Calu3 (cell line): ENCODE measurements at regions not wholly inside any gene's neighbourhood (a gene's known extent, or its start where the extent isn't known, plus 50 kb on each side); places are given as distances from the start of the nearest gene placed in this dataset.

Source experiments
- BruUV-seq: library from RNA; stranded (reverse); fragments of 400-500 nt; replicated peaks from 2 replicates; lab custom pipeline; 2021; lab: Mats Ljungman, UMichigan
- CTCF ChIA-PET: fragments of 300-600 bp; sonication (Branson Sonifier 250); formaldehyde crosslinking; loops from one replicate; lab custom pipeline; 2022; ENCODE audit warnings: antibody characterized with exemption; lab: Charles Lee
- DNase-seq: peaks from one replicate; pipeline ENCODE4 v3.0.0; 2022
- H3K27ac Mint-ChIP-seq: one replicate; pipeline ENCODE4 v1.8.0; 2022; ENCODE audit warnings: mixed read lengths; ENCODE audit not compliant: unreplicated experiment
- H3K27me3 Mint-ChIP-seq: one replicate; pipeline ENCODE4 v1.8.0; 2022; ENCODE audit warnings: mixed read lengths; ENCODE audit not compliant: unreplicated experiment
- H3K36me3 Mint-ChIP-seq: one replicate; pipeline ENCODE4 v1.8.0; 2022; ENCODE audit warnings: mild to moderate bottlenecking, moderate library complexity, mixed read lengths; ENCODE audit not compliant: insufficient read depth, unreplicated experiment
- H3K4me1 Mint-ChIP-seq: one replicate; pipeline ENCODE4 v1.8.0; 2022; ENCODE audit warnings: mild to moderate bottlenecking, low read depth, mixed read lengths; ENCODE audit not compliant: unreplicated experiment
- H3K4me3 Mint-ChIP-seq: one replicate; pipeline ENCODE4 v1.8.0; 2022; ENCODE audit warnings: mild to moderate bottlenecking, low read depth, moderate library complexity, mixed read lengths; ENCODE audit not compliant: unreplicated experiment
- H3K9me3 Mint-ChIP-seq: one replicate; pipeline ENCODE4 v1.8.0; 2022; ENCODE audit warnings: low read depth, mixed read lengths; ENCODE audit not compliant: unreplicated experiment
- intact Hi-C: fragments of 100-400 bp; cut with micrococcal nuclease; formaldehyde crosslinking; loops from one replicate; pipeline ENCODE4 v1.10.0; 2022; ENCODE audit not compliant: unreplicated experiment
- TF ChIP-seq, protein P1 (sequence below): fragments of 200-600 bp; IDR thresholded peaks from one replicate; pipeline ENCODE4 v1.8.0; 2022; ENCODE audit warnings: antibody characterized with exemption; ENCODE audit not compliant: unreplicated experiment

DNA sequence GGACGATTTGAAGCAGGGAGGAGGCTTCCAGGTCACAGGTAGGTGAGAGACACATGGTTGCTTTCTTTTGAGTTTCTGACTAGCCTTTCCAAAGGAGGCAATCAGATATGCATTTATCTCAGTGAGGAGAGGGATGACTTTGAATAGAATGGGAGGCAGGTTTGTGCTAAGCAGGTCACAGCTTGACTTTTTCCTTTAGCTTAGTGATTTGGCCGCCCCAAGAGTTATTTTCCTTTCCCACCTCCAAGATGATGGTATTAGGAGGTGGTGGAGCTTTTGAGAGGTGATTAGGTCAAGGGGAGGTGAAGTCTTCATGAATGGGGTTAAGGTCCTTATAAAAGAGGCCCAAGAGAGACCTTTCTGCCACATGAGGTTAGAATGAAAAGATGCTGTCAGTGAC is 443.7 kb downstream of the TYW1 start:
- no peaks in the 10 kb centered on the region for H3K36me3 Mint-ChIP-seq
- no peaks in the 10 kb centered on the region for H3K9me3 Mint-ChIP-seq
- intact Hi-C loops = no loop called here
- CTCF ChIA-PET = no interaction called here
- no peaks in the 10 kb centered on the region for H3K4me1 Mint-ChIP-seq
- H3K4me3 Mint-ChIP-seq = no peak overlapping the region
- TF ChIP-seq, protein P1, sequence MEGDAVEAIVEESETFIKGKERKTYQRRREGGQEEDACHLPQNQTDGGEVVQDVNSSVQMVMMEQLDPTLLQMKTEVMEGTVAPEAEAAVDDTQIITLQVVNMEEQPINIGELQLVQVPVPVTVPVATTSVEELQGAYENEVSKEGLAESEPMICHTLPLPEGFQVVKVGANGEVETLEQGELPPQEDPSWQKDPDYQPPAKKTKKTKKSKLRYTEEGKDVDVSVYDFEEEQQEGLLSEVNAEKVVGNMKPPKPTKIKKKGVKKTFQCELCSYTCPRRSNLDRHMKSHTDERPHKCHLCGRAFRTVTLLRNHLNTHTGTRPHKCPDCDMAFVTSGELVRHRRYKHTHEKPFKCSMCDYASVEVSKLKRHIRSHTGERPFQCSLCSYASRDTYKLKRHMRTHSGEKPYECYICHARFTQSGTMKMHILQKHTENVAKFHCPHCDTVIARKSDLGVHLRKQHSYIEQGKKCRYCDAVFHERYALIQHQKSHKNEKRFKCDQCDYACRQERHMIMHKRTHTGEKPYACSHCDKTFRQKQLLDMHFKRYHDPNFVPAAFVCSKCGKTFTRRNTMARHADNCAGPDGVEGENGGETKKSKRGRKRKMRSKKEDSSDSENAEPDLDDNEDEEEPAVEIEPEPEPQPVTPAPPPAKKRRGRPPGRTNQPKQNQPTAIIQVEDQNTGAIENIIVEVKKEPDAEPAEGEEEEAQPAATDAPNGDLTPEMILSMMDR = no peak
- no TSS peak for BruUV-seq
- H3K27me3 Mint-ChIP-seq = no peaks in the 10 kb centered on the region
- H3K27ac Mint-ChIP-seq = no peak overlapping the region
- DNase-seq = no peak

DNA sequence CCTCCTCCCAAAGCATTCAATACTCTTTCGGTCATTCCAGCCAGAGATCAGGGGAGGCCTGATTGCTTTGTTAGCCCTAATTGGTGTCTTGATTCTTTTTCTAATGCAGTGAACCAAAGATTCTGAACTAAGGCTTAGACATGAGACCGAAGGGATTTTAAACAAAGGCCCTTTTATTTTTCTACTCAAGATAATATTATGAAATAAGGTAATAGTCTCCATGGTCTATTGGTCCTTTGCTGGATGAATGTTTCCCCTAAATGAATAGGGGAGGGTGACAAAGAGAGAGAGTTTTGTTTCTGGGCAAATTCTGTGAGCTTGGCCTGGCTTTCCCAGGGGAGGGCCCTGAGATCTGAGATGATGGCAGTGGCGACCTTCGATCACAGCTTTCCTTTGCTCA is 449.1 kb downstream of the TYW1 start:
- no peaks in the 10 kb centered on the region for H3K9me3 Mint-ChIP-seq
- no peak for DNase-seq
- intact Hi-C loops = no loop called here
- no peak overlapping the region for H3K4me3 Mint-ChIP-seq
- TF ChIP-seq, protein P1 = no peak
- no peak overlapping the region for H3K27ac Mint-ChIP-seq
- no peaks in the 10 kb centered on the region for H3K4me1 Mint-ChIP-seq
- H3K36me3 Mint-ChIP-seq = no peaks in the 10 kb centered on the region
- no peaks in the 10 kb centered on the region for H3K27me3 Mint-ChIP-seq
- CTCF ChIA-PET = no interaction called here
- no TSS peak for BruUV-seq

- CTCF ChIA-PET = no interaction called here
- intact Hi-C loops = no loop called here
- H3K4me1 Mint-ChIP-seq = no peaks in the 10 kb centered on the region
- no peak overlapping the region for H3K27ac Mint-ChIP-seq
- no peaks in the 10 kb centered on the region for H3K9me3 Mint-ChIP-seq
- DNase-seq = no peak
- BruUV-seq = no TSS peak
- H3K4me3 Mint-ChIP-seq = no peak overlapping the region
- H3K36me3 Mint-ChIP-seq = no peaks in the 10 kb centered on the region
- no peaks in the 10 kb centered on the region for H3K27me3 Mint-ChIP-seq
- TF ChIP-seq, protein P1 = no peak
Observed at GRCh38 chr7:67447297-67447696, 450.7 kb downstream of the TYW1 start.

DNA sequence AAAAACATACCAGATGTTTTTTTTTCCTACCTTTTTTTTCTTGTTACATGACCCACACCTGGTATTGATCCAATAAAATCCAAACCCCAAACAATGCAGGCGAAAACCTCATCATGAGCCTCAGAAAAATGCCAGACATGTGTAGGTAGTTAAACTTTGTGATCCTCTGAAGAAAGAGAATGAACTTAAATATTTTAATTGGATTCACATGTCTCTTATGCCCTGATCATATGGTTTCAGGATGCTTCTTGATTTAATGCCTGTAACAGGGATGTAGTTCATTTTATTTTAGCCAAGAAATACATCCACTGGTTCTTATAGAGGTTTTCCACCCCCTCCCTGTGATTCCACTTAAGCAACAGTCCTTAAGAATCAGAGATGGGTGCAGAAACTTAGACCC is 451.6 kb downstream of the TYW1 start:
- CTCF ChIA-PET = no interaction called here
- H3K27me3 Mint-ChIP-seq = no peaks in the 10 kb centered on the region
- no peaks in the 10 kb centered on the region for H3K4me1 Mint-ChIP-seq
- H3K27ac Mint-ChIP-seq = no peak overlapping the region
- intact Hi-C loops = no loop called here
- H3K4me3 Mint-ChIP-seq = no peak overlapping the region
- DNase-seq = no peak
- TF ChIP-seq, protein P1 = no peak
- no peaks in the 10 kb centered on the region for H3K36me3 Mint-ChIP-seq
- no peaks in the 10 kb centered on the region for H3K9me3 Mint-ChIP-seq
- no TSS peak for BruUV-seq
